HG03520 (cell line): ENCODE measurements at regions not wholly inside any gene's neighbourhood (a gene's known extent, or its start where the extent isn't known, plus 50 kb on each side); places are given as distances from the start of the nearest gene placed in this dataset.
"Not testable (repeated sequence)": the region's sequence is repeated elsewhere in the genome, so short reads cannot be mapped to it uniquely, and the experiment has no call there.

ENCODE experiments used
- ATAC-seq: cut with Tn5 transposase; IDR thresholded peaks from one replicate; pipeline ENCODE4 v1.9.1; 2021; ENCODE audit warnings: mild to moderate bottlenecking, moderate library complexity; ENCODE audit not compliant: unreplicated experiment

GRCh38 chr10:33965795-33966581, 631.5 kb upstream of the NRP1 start:
- ATAC-seq = no peak

DNA sequence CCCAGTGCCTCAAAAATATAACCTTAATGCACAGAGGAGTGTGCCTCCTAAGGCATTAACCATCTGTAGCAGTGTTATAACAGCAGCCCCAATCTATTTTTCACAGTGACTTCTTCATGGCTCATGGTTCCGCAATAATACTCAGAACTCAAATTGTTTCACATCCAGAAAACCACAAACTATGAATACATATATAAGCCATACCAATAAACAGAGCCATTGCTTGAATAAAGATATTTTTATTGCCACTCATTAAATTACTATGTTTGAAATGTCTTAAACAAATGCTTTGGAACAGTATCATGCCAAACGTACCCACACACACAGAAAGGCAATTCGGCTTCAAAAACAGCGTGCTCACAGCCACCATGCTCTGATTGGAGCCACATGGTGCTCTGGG, 629.3 kb upstream of the NRP1 start:
- no peak for ATAC-seq

GRCh38 chr10:33956322-33956721, 621.9 kb upstream of the NRP1 start:
- ATAC-seq = not testable (repeated sequence)

DNA sequence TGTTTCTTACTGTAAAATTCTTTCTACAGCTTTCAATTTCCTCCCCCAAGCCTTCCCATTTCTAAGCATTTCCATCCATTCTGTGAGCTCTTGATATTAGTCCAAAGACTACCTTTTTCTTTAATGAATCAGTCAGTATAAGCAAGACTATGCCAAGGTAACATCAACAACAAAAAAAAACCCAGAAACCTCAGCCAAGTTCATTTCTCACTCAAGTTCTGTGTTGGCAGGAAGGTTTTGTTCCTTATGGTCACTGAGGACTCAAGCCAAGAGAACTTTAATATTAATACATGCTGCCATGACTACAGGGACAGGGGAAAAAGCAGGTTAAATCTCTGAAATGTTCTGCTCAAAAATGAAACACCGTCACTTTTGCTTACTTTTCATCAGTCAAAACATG, 621.2 kb upstream of the NRP1 start:
- ATAC-seq = no peak

DNA sequence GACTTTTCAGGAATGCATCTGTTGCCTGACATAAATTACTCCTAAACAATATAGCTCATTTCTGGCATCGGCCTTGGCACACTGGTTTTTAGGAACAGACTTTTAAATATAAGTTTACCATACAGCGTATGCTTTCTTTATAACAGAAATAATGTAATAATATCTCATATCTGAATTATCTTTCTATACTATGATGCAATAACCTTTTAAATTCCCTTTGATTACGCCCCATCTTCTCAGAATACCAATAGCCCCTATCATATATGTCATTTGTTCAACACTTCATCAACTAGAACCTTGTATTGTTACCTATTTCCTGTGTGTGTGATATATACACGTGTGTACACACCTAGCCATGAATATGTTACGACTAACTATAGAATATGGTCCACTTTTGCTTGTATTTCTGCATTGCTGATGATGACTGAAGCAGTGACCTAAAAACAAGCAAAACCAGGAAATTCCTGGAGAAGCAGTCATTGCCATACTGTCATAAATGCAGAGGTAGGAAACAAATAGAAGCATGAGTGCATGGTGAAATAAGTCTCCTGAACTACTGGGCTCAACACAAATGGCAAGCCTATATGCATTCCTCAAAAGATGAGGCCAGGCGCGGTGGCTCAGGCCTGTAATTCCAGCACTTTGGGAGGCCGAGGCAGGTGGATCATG, 618.4 kb upstream of the NRP1 start:
- ATAC-seq = no peak

DNA sequence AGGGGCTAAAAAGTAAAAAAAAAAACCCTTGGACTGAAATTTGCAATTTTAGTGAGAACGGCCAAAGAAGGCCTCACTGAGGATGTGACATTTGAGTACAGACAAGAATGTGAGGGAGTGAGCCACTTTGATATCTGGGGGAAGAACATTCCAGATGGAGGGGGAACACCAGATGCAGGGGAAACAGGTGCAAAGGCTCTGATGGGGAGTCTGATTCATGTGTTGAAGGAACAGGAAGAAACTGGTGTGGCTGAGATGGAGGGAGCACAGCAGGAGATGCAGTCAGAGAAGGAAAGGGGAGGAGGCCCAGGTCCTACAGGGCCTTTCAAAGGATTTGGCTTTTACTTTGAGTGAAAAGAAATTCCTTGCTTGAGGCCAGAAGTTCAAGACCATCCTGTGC, 615.7 kb upstream of the NRP1 start:
- no peak for ATAC-seq

DNA sequence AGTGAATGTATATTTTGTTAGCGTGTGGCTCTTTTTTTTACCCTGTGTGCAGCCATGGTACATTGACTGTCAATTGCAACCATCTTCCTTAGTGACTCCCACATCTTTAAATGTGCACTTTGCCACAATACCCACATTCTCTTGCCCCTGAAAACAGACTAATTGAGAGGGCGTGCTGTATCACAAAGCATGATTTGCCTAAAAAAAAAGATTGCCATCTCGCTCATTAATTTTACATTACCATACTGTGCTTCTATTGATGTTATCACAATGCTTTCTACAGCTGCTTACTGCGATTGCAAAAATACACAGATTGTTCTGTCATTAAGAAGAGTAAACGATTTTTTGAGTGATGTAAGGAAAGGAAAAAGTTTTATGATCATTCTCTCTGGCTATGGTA, 613.1 kb upstream of the NRP1 start:
- no peak for ATAC-seq

DNA sequence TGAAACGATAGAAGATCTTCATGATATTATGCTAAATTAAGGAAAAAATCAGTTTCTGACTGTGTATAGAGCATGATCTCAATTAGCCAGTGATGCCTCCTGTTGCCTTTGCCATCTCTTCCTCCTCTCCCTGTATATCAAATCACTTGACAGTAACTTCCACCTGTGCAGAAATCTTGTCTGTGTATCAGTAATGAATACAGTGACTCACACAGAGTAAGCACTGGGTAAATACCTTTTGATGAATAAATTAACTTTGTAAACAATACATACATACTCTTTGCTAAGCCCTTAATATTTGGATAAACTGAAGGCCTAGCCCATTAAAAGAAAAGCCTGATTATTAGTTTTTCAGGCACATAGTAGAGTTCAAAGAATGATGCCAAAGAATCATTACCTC, 610.6 kb upstream of the NRP1 start:
- ATAC-seq = no peak

- no peak for ATAC-seq
These were observed 608.0 kb upstream of the NRP1 start for GRCh38 chr10:33942508-33942907.

DNA sequence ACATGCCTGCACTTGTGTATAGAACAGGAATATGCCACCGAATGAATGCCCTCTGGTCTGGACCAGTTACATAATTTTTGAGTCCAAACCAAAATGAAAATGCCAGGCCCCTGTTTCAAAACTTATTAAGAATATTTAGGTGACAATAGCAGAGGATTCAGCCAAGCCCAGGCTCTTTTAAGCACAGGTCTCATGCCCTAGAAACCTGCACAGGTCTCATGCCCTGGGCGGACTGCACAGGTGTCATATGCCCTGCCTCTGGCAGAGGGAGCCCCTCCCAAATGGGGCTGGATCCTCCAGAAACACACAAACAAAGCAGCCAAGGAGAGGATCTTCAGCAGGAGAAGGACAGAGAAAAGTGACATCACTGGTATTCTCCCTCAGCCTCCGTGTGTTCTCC, 605.4 kb upstream of the NRP1 start:
- ATAC-seq = no peak

GRCh38 chr10:33939410-33939809, 604.9 kb upstream of the NRP1 start:
- ATAC-seq = no peak

DNA sequence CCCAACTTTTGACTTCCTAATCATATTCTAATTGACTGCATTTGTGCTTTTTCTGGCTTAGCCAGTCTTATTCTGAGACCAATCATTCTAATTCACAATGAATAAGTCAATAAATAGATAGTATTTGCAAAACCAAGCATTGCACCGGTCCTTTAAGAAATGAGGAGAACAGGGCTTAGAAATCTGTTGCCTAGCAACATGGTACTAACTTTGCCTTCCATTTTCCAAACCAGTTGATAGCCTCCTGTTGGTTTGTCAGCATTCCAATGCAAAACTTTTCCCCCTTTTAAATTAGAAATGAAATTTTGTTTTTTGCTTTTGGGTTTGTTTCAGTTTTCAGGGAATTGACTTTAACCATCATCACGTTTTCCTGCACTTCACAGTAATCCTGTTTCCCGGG, 603.5 kb upstream of the NRP1 start:
- ATAC-seq = no peak

DNA sequence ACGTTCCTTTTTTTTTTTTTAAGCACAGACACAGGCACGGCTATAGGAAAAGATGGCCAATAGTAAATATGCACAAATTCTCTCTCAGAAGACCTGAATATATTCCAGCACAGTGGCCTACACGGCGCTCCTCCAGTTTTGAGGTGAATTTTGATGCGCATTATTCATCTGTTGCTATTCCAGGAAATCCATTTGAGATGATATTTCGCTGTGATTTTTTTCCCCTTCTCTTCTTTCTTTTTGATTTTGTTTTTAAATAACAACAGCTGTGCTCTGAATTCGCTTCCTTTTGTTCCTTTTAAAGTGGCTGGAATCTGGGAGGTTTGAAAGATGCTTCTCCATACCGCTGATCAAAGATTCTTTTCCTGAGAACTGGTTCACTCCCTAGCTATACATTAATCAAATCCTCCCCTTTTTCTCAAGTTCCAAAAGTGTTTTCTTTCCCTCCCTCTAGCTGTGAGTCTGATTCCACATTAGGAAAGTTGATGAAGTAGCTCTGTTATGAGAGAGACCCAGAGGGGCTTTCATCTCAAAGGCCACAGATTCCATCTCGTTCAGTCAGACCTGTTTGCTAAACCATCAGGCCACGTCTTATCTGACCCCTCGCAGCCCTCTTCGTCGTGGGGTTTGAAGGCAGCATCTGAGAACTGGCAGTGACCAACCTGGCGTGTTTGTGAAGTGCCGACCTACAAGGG, 602.7 kb upstream of the NRP1 start:
- no peak for ATAC-seq

DNA sequence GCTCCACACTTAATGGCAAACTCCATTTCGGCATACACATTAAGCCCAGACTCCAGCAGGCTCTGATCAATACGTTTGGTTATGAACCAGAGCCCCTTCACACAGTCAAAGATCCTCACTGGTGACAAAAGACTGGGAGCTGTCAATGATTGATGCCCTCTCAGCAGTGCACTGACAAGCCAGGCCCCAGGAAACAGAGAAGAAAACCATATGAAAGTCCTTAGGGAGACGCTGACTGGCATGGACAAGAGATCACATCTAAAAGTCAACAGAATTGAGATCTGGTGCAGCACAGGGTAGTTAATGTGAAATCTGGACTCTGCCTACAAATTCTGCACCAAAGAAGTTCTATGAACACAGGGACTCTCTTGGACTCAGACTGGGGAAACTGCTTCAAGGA, 600.9 kb upstream of the NRP1 start:
- ATAC-seq = no peak

DNA sequence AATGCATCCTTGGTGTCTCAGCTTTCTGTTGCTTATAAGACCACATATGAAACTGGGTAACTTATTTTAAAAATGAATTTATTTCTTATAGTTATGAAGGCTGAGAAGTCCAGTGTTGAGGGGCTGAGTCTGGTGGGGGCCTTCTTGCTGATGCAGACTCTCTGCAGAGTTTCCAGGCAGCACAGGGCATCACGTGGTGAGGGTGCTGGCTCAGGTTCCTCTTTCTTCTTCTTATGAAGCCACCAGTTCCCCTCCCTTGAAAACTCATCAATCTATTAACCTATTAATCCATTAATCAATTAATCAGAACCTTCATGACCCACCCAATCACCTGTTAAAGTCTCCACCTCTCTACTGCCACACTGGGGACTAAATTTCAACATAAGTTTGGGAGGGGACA, 595.6 kb upstream of the NRP1 start:
- no peak for ATAC-seq

GRCh38 chr10:33927347-33927746, 592.9 kb upstream of the NRP1 start:
- no peak for ATAC-seq

GRCh38 chr10:33921970-33922605, 587.6 kb upstream of the NRP1 start:
- ATAC-seq = no peak

DNA sequence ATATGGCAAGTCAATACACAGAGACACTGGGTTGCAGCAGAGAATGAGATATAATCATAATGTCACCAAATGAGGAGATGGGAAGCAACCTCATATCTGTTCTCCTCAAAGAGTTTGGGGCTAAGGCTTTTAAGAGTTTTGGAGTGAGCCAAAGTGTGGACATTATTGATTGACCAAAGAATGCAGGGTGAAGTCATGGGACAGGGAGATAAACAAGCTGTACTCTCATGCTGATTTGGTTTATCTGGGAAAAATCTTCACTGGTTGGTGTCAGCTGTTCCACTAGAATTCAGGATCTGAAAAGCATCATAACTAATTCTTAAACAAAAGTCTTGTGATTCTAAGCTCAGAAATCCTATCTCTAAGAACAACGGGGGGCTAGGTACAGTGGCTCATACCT, 585.9 kb upstream of the NRP1 start:
- ATAC-seq = no peak

GRCh38 chr10:33919244-33919643, 584.8 kb upstream of the NRP1 start:
- no peak for ATAC-seq

DNA sequence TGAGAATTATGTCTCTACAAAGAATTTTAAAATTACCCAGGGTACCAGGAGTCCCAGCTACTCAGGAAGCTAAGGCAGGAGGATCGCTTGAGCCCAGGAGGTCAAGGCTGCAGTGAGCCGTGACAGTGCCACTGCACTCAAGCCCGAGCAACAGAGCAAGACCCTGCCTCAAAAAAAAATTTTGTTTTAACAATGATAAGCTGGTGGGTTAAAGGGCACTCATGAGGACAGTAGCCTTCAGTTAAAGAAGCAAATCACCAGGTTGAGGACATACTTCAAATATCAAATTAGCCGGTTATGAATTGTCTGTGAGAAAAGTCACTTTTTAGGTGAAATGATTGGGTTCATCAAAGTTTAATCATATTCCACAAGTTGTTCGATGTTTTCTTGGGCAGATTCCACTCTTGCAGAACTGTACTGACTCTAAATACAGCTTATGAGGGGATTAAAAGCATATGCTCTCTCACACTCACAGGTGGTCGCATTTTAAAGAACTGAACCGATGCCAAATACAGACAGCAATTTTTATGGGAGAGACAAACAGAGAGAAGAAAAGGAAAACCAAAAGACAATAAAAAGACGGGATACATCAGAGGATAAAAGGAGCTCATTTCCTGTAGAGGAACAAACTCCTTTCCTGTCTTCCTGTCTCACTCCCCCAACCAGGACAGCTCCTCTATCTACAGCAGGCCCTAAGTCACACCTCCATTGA, 582.8 kb upstream of the NRP1 start:
- ATAC-seq = no peak

DNA sequence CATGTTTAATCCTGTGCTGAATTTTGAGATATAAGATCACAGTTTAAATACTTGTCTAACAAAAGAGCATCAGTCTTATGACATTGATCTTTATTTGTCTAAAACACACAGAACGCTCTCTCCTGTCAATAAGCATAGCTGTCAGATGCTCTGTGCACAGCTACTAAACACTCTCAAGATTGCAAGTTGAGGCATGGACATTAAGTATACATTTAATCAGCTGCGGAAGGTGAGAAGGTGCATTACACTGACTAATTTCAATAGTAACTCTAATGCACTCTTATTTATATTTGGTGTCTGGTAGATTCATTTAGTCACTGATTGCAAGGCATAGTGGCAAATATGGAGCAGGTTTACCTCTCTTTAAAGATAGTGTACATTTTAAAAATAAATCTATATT, 580.3 kb upstream of the NRP1 start:
- no peak for ATAC-seq
